T-helper 17 cell (primary cell): ENCODE measurements at regions not wholly inside any gene's neighbourhood (a gene's known extent, or its start where the extent isn't known, plus 50 kb on each side); places are given as distances from the start of the nearest gene placed in this dataset.

Experiments
- ATAC-seq: fragments of 150-1000 bp; cut with Tn5 transposase; 2 replicates; pipeline ENCODE4 v1.10.0; 2021; ENCODE audit warnings: mild to moderate bottlenecking, moderate library complexity
- DNase-seq, 3 donors: peaks; one replicate each; pipeline versions ENCODE4 v3.0.0 to v3.0.0-alpha.2; 2020 to 2021
- H3K9me3 ChIP-seq: one replicate; pipeline ENCODE4 v1.7.0; 2013; ENCODE audit warnings: low read length, mild to moderate bottlenecking; ENCODE audit not compliant: control insufficient read depth, poor library complexity, severe bottlenecking
- H3K27ac Mint-ChIP-seq: one replicate; pipeline ENCODE4 v1.8.0; 2022; ENCODE audit warnings: mild to moderate bottlenecking, moderate library complexity, mixed read lengths
- H3K27me3 Mint-ChIP-seq: one replicate; pipeline ENCODE4 v1.8.0; 2022; ENCODE audit warnings: mixed read lengths
- H3K36me3 Mint-ChIP-seq: one replicate; pipeline ENCODE4 v1.8.0; 2022; ENCODE audit warnings: low read depth, mixed read lengths
- H3K4me1 Mint-ChIP-seq: one replicate; pipeline ENCODE4 v1.8.0; 2022; ENCODE audit warnings: mild to moderate bottlenecking, mixed read lengths
- H3K4me3 Mint-ChIP-seq: one replicate; pipeline ENCODE4 v1.8.0; 2022; ENCODE audit warnings: mild to moderate bottlenecking, moderate library complexity, mixed read lengths

DNA sequence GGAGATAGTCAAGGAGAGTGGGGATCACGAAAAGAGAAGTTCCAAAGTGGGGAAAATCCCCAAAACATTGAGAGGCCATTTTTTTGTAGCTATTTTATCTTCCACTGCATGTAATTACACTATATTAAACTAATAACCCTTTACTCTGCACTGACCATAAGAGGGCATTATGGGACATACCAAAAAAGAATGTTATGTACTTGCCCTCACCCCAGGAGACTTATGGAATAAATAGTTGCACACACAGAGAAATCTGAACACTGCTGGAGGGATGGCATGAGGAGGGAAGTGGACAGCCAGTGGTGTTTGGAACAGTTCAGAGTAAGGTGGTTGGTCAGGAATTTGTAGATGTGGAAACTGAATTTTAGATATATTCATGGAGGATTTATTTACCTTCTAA, 422.9 kb downstream of the SNAPC1 start:
- no peaks in the 10 kb centered on the region for H3K4me1 Mint-ChIP-seq
- no peak for ATAC-seq
- DNase-seq = no peak
- peaks cover 23% of the 10 kb centered on the region for H3K27me3 Mint-ChIP-seq
- H3K36me3 Mint-ChIP-seq = peaks cover 3% of the 10 kb centered on the region
- H3K9me3 ChIP-seq = no peaks in the 10 kb centered on the region
- no peak overlapping the region for H3K27ac Mint-ChIP-seq
- no peak overlapping the region for H3K4me3 Mint-ChIP-seq

DNA sequence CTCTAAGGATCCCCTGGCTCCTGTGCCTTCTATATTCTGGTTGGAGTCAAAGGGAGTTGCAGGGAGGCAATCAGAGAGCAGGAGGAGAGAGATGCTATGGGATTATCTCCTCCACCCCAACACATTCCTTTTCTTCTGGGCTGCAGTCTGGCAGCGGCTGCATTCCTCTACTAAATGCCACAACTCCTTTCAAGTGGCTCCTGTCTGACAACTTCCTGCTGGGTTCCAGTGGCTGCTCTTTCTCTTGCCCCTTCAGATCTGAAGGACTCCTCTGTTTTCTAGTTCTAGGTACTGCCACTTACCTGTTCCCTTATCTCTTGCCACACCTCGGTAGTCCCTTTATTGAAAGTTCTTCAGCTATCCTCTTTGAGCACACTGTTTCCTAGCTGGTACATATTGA, 425.0 kb downstream of the SNAPC1 start:
- no peaks in the 10 kb centered on the region for H3K9me3 ChIP-seq
- H3K4me3 Mint-ChIP-seq = no peak overlapping the region
- H3K27me3 Mint-ChIP-seq = peaks cover 31% of the 10 kb centered on the region
- DNase-seq (no peak), ATAC-seq (no peak)
- no peaks in the 10 kb centered on the region for H3K4me1 Mint-ChIP-seq
- peaks cover 3% of the 10 kb centered on the region for H3K36me3 Mint-ChIP-seq
- H3K27ac Mint-ChIP-seq = no peak overlapping the region

DNA sequence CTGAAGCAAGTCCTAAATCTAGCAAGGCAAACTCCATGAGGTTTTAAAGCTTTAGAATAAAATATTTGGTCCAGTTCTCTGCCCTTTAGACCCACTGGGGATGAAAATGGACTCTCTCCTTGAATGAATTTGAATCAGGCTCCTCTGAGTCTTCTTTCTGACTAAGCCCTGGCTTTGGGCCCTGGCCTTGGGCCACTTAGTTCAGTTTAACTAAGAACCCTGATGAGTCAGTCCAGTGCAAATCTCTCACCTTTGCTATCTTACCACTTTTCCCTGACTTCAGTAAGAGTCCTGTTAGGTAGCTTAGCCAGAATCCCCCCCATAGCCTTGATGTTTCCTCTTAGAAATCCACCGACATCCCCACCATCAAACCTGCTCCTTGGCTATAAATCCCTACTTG, 427.5 kb downstream of the SNAPC1 start:
- Mint-ChIP-seq H3K4me3 (no peak overlapping the region), H3K4me1 (no peaks in the 10 kb centered on the region), H3K27me3 (peaks cover 27% of the 10 kb centered on the region), H3K36me3 (peaks cover 3% of the 10 kb centered on the region), H3K27ac (no peak overlapping the region)
- no peak for DNase-seq
- H3K9me3 ChIP-seq = no peaks in the 10 kb centered on the region
- no peak for ATAC-seq

DNA sequence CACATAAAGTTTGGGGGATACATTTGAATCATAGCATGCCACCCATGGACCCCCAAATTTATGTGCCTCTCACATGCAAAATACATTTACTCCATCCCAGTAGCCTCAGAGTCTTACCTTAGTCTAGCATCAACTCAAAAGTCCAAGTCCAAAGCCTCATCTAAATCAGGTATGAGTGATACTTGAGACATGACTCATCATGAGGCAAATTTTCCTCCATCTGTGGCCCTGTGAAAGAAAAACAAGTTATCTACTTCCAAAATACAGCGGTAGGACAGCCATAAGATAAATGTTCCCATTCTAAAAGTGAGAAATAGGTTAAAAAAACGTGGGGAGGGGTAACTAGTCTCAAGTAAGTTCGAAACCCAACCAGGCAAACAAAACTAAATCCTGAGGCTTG, 444.2 kb downstream of the SNAPC1 start:
- no peaks in the 10 kb centered on the region for H3K4me1 Mint-ChIP-seq
- H3K36me3 Mint-ChIP-seq = no peaks in the 10 kb centered on the region
- ATAC-seq (no peak), DNase-seq (no peak)
- peaks cover 6% of the 10 kb centered on the region for H3K27me3 Mint-ChIP-seq
- H3K9me3 ChIP-seq = no peaks in the 10 kb centered on the region
- no peak overlapping the region for H3K4me3 Mint-ChIP-seq
- H3K27ac Mint-ChIP-seq = no peak overlapping the region

- H3K9me3 ChIP-seq = no peaks in the 10 kb centered on the region
- Mint-ChIP-seq H3K4me3 (no peak overlapping the region), H3K4me1 (no peaks in the 10 kb centered on the region), H3K27ac (no peak overlapping the region), H3K27me3 (peaks cover 11% of the 10 kb centered on the region), H3K36me3 (no peaks in the 10 kb centered on the region)
- ATAC-seq (no peak), DNase-seq (no peak)
These were observed 447.2 kb downstream of the SNAPC1 start for GRCh38 chr14:62209287-62209899.

DNA sequence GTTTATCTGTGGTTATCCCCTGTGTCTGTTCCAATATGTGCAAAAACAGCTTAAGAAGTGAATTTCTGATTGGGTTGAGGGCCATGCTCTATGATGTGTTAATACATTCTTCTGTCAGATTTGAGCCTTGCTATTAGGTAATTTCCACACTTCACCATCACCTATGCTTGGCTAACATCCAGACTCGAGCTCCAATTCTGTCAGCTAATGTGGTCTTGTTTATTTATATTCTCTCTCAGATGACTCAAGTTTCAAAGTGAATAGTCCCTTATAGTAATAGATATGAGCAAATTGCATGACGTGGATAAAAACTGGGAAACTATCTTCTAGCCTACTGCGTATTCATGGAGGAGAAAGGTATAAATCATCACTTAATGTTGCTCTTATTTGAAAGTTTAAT, 451.3 kb downstream of the SNAPC1 start:
- H3K27ac Mint-ChIP-seq = no peak overlapping the region
- H3K4me1 Mint-ChIP-seq = no peaks in the 10 kb centered on the region
- ATAC-seq = no peak
- H3K36me3 Mint-ChIP-seq = no peaks in the 10 kb centered on the region
- no peaks in the 10 kb centered on the region for H3K9me3 ChIP-seq
- peaks cover 5% of the 10 kb centered on the region for H3K27me3 Mint-ChIP-seq
- DNase-seq = no peak
- no peak overlapping the region for H3K4me3 Mint-ChIP-seq

- DNase-seq (no peak), ATAC-seq (no peak)
- Mint-ChIP-seq H3K36me3 (no peaks in the 10 kb centered on the region), H3K27me3 (peaks cover 5% of the 10 kb centered on the region), H3K4me1 (no peaks in the 10 kb centered on the region), H3K27ac (no peak overlapping the region), H3K4me3 (no peak overlapping the region)
- no peaks in the 10 kb centered on the region for H3K9me3 ChIP-seq
These were observed 453.9 kb downstream of the SNAPC1 start for GRCh38 chr14:62216121-62216520.

- DNase-seq (no peak), ATAC-seq (no peak)
- no peak overlapping the region for H3K4me3 Mint-ChIP-seq
- no peaks in the 10 kb centered on the region for H3K36me3 Mint-ChIP-seq
- H3K27ac Mint-ChIP-seq = no peak overlapping the region
- no peaks in the 10 kb centered on the region for H3K4me1 Mint-ChIP-seq
- no peaks in the 10 kb centered on the region for H3K9me3 ChIP-seq
- no peaks in the 10 kb centered on the region for H3K27me3 Mint-ChIP-seq
These were observed 472.6 kb downstream of the SNAPC1 start for GRCh38 chr14:62234849-62235248.

GRCh38 chr14:62244221-62244620, 482.0 kb downstream of the SNAPC1 start:
- no peaks in the 10 kb centered on the region for H3K9me3 ChIP-seq
- Mint-ChIP-seq H3K4me3 (no peak overlapping the region), H3K36me3 (no peaks in the 10 kb centered on the region), H3K27me3 (no peaks in the 10 kb centered on the region), H3K4me1 (no peaks in the 10 kb centered on the region), H3K27ac (no peak overlapping the region)
- DNase-seq (no peak), ATAC-seq (no peak)

GRCh38 chr14:62247266-62247665, 485.0 kb downstream of the SNAPC1 start:
- no peak overlapping the region for H3K27ac Mint-ChIP-seq

DNA sequence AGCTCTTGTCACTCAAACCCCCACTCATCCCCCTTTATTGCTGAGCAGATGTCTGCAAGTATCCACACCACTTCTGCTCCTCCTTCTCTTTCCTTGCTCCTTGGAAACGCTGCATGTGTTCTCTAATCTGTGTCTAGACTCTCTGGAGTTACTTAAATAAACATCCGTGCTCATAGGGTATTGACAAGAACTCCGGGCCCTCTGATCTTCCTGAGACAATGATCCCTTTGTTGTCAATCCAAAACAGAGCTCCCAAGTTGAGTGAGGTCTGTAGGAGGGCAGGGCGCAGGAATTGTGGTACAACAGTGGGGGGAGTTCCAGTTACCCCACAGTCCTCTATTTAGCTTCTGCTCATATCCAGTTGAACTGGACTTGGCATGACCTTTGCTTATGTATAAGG, 489.0 kb downstream of the SNAPC1 start:
- DNase-seq = no peak
- H3K9me3 ChIP-seq = no peaks in the 10 kb centered on the region
- Mint-ChIP-seq H3K36me3 (no peaks in the 10 kb centered on the region), H3K27me3 (peaks cover 4% of the 10 kb centered on the region), H3K27ac (no peak overlapping the region), H3K4me3 (no peak overlapping the region), H3K4me1 (no peaks in the 10 kb centered on the region)
- ATAC-seq = no peak

More at GRCh38 chr14:62247266-62247665, 485.0 kb downstream of the SNAPC1 start:
- Mint-ChIP-seq H3K36me3 (no peaks in the 10 kb centered on the region), H3K4me3 (no peak overlapping the region), H3K27me3 (no peaks in the 10 kb centered on the region), H3K4me1 (no peaks in the 10 kb centered on the region)
- no peak for DNase-seq
- no peaks in the 10 kb centered on the region for H3K9me3 ChIP-seq
- no peak for ATAC-seq

- Mint-ChIP-seq H3K36me3 (no peaks in the 10 kb centered on the region), H3K27ac (no peak overlapping the region), H3K27me3 (peaks cover 4% of the 10 kb centered on the region), H3K4me3 (no peak overlapping the region), H3K4me1 (no peaks in the 10 kb centered on the region)
- no peaks in the 10 kb centered on the region for H3K9me3 ChIP-seq
- DNase-seq (no peak), ATAC-seq (no peak)
These were observed 491.0 kb downstream of the SNAPC1 start for GRCh38 chr14:62253171-62253570.

DNA sequence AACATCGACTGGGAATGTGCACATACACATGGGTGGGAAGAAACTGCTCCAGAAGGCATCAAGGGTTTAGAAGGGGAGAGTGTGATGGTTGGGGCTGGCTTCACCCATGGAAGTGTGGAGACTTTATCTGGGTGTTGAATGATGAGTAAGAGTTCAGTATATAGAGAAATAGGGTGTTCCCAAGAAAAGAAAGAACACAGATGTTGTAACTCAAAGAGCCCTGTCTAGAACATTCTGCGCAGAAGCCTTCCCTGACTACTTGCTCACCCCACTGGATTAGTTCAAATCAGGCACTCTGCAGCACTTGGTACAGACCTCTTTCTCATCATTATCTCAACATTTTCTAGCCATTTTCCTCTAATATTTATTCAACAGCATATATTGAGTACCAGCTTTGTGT, 491.7 kb downstream of the SNAPC1 start:
- H3K9me3 ChIP-seq = no peaks in the 10 kb centered on the region
- Mint-ChIP-seq H3K4me1 (no peaks in the 10 kb centered on the region), H3K36me3 (no peaks in the 10 kb centered on the region), H3K4me3 (no peak overlapping the region), H3K27me3 (peaks cover 4% of the 10 kb centered on the region), H3K27ac (no peak overlapping the region)
- no peak for ATAC-seq
- no peak for DNase-seq

DNA sequence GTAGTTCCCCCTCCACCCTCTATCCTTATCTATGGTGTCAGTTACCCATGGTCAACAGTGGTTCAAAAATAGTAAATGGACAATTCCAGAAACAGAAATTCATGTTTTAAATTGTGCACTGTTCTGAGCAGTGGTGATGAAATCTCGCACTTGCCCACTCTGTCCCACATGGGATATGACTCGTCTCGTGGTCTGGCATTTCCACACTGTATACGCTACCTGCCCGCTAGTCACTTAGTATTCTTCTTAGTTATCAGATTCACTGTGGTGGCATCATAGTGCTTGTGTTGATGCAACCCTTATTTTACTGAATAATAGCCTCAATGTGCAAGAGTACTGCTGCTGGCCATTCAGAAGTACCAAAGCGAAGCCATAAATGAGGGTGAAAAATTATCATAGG, 507.0 kb downstream of the SNAPC1 start:
- Mint-ChIP-seq H3K36me3 (no peaks in the 10 kb centered on the region), H3K4me1 (no peaks in the 10 kb centered on the region), H3K27ac (no peak overlapping the region), H3K4me3 (no peak overlapping the region), H3K27me3 (no peaks in the 10 kb centered on the region)
- H3K9me3 ChIP-seq = no peaks in the 10 kb centered on the region
- ATAC-seq (no peak), DNase-seq (no peak)
